ENCODE measurements at regions not wholly inside any gene's neighbourhood (a gene's known extent, or its start where the extent isn't known, plus 50 kb on each side); places are given as distances from the start of the nearest gene placed in this dataset.

- Histone ChIP-seq H3K9me2 (ENCODE audit: insufficient read depth, low read length) (no peaks in the 10 kb centered on the region), H3K4me1 (ENCODE audit: insufficient read depth, low read length, poor library complexity, severe bottlenecking) (peaks cover 7% of the 10 kb centered on the region), H3K36me3 (ENCODE audit: insufficient read depth, low read length) (no peaks in the 10 kb centered on the region), H3K4me2 (ENCODE audit: low read length) (no peak overlapping the region), H4K20me1 (ENCODE audit: insufficient read depth, low read length) (no peaks in the 10 kb centered on the region), H3K27ac (ENCODE audit: low read depth, low read length, poor library complexity, severe bottlenecking) (no peak overlapping the region), H3K4me3 (ENCODE audit: low read depth, low read length, poor library complexity, severe bottlenecking) (no peak overlapping the region), H3K79me2 (ENCODE audit: insufficient read depth, low read depth, low read length) (no peaks in the 10 kb centered on the region), H3K9me3 (ENCODE audit: low read length) (0 out of 2 replicates have a peak, but pooled peaks cover 3% of the 10 kb centered on the region), H2AFZ (ENCODE audit: low read length) (peak overlapping the region; percentile 30)
- CTCF ChIA-PET (ENCODE audit: unreplicated experiment) = interaction anchor here (0.7 kb wide), 1 partner anchor 15 kb away, joined by 3 read pairs; no protein-coding TSS in a partner anchor
- intact Hi-C loops (cut with micrococcal nuclease; ENCODE audit: unreplicated experiment) = no loop called here
- no peak for DNase-seq (ENCODE audit: low spot score)
- POLR2A ChIA-PET = interaction anchor here (0.6 to 1.6 kb wide), 6 partner anchors 13 to 718 kb away, joined by 3 to 5 read pairs (median 3); no protein-coding TSS in a partner anchor
- no TSS peak for BruUV-seq (replicated peaks)
- TF ChIP-seq CTCF (conservative IDR thresholded peaks at IDR 0.05; ENCODE audit: low read length) (no peak), EZH2phosphoT487 (IDR thresholded peaks at IDR 0.05; ENCODE audit: borderline replicate concordance, low read depth, low read length) (no peak)
Measured at GRCh38 chr3:101976473-101976872, 127.2 kb downstream of the NFKBIZ start.

GRCh38 chr3:101978348-101978747 lies 129.0 kb downstream of the NFKBIZ start:
- peaks cover 7% of the 10 kb centered on the region for H3K4me1 ChIP-seq (ENCODE audit: insufficient read depth, low read length, poor library complexity, severe bottlenecking)
- intact Hi-C loops (cut with micrococcal nuclease; ENCODE audit: unreplicated experiment) = no loop called here
- H4K20me1 ChIP-seq (ENCODE audit: insufficient read depth, low read length) = no peaks in the 10 kb centered on the region
- H3K4me2 ChIP-seq (ENCODE audit: low read length) = no peak overlapping the region
- H3K27ac ChIP-seq (ENCODE audit: low read depth, low read length, poor library complexity, severe bottlenecking) = no peak overlapping the region
- H3K9me2 ChIP-seq (ENCODE audit: insufficient read depth, low read length) = no peaks in the 10 kb centered on the region
- no peak for TF ChIP-seq EZH2phosphoT487 (IDR thresholded peaks at IDR 0.05; ENCODE audit: borderline replicate concordance, low read depth, low read length)
- no peak for TF ChIP-seq CTCF (conservative IDR thresholded peaks at IDR 0.05; ENCODE audit: low read length)
- no peaks in the 10 kb centered on the region for H3K9me3 ChIP-seq (ENCODE audit: low read length)
- H2AFZ ChIP-seq (ENCODE audit: low read length) = peak overlapping the region; percentile 36
- no TSS peak for BruUV-seq (replicated peaks)
- DNase-seq (ENCODE audit: low spot score) = no peak
- ChIA-PET POLR2A (no interaction called here), CTCF (ENCODE audit: unreplicated experiment) (no interaction called here)
- H3K4me3 ChIP-seq (ENCODE audit: low read depth, low read length, poor library complexity, severe bottlenecking) = no peak overlapping the region
- no peaks in the 10 kb centered on the region for H3K79me2 ChIP-seq (ENCODE audit: insufficient read depth, low read depth, low read length)
- H3K36me3 ChIP-seq (ENCODE audit: insufficient read depth, low read length) = no peaks in the 10 kb centered on the region

- CTCF ChIA-PET (ENCODE audit: unreplicated experiment) = no interaction called here
- TF ChIP-seq EZH2phosphoT487 (IDR thresholded peaks at IDR 0.05; ENCODE audit: borderline replicate concordance, low read depth, low read length) (no peak), CTCF (conservative IDR thresholded peaks at IDR 0.05; ENCODE audit: low read length) (no peak)
- peak; percentile 30 for DNase-seq (ENCODE audit: low spot score)
- no peaks in the 10 kb centered on the region for H3K9me3 ChIP-seq (ENCODE audit: low read length)
- H3K27ac ChIP-seq (ENCODE audit: low read depth, low read length, poor library complexity, severe bottlenecking) = no peak overlapping the region
- no TSS peak for BruUV-seq (replicated peaks)
- intact Hi-C loops (cut with micrococcal nuclease; ENCODE audit: unreplicated experiment) = no loop called here
- H3K36me3 ChIP-seq (ENCODE audit: insufficient read depth, low read length) = no peaks in the 10 kb centered on the region
- H3K4me3 ChIP-seq (ENCODE audit: low read depth, low read length, poor library complexity, severe bottlenecking) = no peak overlapping the region
- peaks cover 7% of the 10 kb centered on the region for H3K4me1 ChIP-seq (ENCODE audit: insufficient read depth, low read length, poor library complexity, severe bottlenecking)
- no peaks in the 10 kb centered on the region for H4K20me1 ChIP-seq (ENCODE audit: insufficient read depth, low read length)
- no peaks in the 10 kb centered on the region for H3K79me2 ChIP-seq (ENCODE audit: insufficient read depth, low read depth, low read length)
- POLR2A ChIA-PET = no interaction called here
- no peak overlapping the region for H3K4me2 ChIP-seq (ENCODE audit: low read length)
- peak overlapping the region; percentile 36 for H2AFZ ChIP-seq (ENCODE audit: low read length)
- H3K9me2 ChIP-seq (ENCODE audit: insufficient read depth, low read length) = no peaks in the 10 kb centered on the region
Measured at GRCh38 chr3:101979033-101979432, 129.7 kb downstream of the NFKBIZ start.
